DMS53 (cell line): ENCODE measurements at regions not wholly inside any gene's neighbourhood (a gene's known extent, or its start where the extent isn't known, plus 50 kb on each side); places are given as distances from the start of the nearest gene placed in this dataset.
"Not testable (repeated sequence)": the region's sequence is repeated elsewhere in the genome, so short reads cannot be mapped to it uniquely, and the experiment has no call there.

Source experiments
- DNase-seq: peaks from one replicate; lab custom pipeline; 2025; lab: John Stamatoyannopoulos, UW

DNA sequence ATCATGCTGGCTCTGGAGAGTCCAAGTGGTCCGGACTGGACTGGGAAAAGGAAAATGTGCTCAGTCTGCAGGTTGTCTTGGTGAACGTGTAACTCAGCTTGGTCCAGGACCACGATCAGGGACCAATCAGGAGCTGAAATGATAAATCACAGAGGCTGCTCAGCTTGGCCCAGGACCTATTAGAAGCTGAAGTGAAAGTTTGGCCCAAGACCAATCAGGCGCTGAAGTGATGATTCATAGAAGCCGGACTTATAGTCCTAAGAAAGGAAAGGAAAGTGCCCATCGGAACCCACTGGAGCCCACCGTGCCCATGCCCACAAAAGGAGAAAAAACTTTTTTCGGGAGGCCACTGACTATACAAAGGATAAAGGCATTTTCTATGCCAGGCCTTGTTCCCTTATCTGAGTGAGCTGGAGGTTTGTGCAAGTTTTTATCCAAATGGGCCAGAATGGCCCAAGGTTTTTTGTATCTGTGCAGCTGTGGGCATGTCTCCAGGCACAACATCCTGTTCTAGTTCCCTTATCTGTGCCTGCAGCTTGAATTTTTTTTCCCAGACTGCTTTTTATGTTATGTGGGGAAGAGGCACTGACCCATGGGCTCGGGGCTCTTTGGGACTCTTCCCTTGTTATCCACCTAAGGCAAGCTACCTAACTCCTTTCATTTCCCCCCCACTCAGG, 194.4 kb downstream of the FAM133A start:
- no peak for DNase-seq

DNA sequence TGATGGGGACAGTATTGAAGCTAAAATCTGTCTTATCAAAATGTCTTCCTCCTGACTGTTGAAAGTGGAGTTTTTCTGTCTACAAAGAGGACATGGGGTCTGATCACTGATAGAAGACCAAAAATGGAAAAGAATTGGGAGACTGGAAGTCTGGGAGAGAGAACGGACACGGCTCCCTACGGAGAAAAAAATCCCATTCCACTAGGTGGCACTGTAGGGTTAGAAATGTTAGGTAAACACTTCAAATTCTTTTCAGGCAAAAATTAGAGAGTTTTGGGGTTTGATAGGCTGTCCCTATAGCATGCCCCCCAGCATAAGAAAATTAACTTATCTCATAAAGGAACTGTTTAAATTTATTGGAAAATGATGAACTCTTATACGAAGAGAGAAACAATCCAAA, 200.5 kb downstream of the FAM133A start:
- peak; percentile 63 for DNase-seq

DNA sequence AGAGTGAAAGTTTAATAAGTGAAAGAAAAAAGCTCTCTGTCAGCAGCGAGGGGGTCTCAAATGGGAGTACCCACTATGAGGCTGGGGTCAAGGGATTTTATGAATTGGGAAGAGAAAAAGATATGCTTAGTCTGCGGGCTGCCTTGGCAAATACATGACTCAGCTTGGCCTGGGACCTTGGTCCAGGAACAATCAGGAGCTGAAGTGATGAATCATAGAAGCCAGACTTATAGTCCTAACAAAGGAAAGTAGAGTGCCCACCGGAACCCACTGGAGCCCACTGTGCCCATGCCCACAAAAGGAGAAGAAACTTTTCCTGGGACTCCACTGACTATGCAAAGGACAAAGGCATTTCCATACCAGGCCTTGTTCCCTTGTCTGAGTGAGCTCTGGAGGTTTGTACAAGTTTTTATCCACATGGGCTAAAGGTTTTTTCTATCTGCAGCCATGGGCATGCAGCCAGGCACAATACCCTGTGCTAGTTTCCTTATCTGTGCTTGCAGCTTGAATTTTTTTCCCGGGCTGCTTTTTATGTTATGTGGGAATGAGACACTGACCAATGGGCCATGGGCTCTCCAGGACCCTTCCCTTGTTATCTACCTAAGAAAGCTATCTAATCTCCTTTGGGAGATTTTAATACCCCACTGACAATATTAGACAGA, 201.7 kb downstream of the FAM133A start:
- DNase-seq: peak; percentile 30

DNA sequence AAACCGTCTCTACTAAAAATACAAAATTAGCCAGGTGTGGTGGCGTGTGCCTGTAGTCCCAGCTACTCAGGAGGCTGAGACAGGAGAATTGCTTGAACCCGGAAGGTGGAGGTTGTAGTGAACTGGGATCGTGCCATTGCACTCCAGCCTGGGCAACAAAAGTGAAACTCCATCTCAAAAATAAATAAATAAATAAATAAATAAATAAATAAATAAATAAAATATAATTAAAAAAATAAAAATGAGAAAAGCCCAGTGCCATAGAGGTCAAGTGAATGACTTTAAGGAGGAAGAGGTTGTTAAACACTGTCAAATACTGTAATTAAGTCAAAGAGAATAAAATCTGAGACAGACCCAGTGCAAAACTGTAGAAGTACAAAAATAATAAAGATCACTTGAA, 247.0 kb downstream of the FAM133A start:
- not testable (repeated sequence) for DNase-seq

DNA sequence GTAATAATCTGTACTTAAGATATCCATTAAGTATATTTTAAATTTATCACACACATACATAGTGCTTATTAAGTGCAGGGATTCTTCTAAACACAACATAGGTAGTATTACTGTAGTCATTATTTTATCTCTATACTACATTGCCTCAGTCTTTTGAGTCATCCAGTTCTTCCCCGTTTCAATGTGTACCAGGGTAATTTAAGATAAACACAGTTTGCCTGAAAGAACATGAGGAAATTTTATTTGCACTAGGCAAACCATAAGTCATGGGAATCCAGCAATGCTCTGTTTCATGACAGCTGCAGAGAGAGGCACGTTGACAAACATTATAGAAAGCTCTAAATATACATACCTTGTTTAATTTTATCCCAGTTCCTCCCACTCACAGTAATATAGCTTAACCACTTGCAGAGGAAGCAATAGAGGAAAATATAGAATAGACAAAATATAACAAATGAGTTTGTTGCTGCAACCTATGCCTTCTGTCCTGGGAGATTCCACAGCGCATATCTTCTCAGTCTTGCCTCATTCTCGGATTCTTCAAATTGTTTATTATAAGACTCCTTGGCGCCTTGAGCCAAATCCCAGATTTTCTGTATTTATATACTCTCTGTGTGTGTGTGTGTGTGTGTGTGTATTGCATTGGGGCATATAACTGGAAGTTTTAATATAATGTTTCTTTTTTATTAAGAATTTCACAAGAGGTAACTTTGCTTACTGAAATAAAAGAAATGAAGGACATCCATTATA, 258.6 kb downstream of the FAM133A start:
- peak; percentile 84 for DNase-seq

DNA sequence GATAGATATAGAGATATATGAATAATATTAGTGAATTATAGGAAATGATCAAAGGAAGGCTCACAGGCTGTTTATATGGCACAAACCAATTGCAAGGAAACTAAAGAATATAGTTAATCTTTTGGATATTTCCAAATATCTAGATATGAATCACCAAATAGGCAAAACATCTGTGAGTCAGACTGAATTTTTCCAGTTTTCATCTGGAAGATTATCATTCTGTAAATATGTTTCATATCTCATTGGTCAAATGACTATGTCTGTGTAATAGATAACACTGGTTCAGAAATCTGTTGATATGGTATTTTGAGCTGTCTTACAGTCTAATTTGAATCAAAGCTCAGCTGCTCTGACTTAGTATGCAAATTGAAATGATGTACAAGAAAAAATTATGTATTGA, 303.6 kb downstream of the FAM133A start:
- DNase-seq: no peak

DNA sequence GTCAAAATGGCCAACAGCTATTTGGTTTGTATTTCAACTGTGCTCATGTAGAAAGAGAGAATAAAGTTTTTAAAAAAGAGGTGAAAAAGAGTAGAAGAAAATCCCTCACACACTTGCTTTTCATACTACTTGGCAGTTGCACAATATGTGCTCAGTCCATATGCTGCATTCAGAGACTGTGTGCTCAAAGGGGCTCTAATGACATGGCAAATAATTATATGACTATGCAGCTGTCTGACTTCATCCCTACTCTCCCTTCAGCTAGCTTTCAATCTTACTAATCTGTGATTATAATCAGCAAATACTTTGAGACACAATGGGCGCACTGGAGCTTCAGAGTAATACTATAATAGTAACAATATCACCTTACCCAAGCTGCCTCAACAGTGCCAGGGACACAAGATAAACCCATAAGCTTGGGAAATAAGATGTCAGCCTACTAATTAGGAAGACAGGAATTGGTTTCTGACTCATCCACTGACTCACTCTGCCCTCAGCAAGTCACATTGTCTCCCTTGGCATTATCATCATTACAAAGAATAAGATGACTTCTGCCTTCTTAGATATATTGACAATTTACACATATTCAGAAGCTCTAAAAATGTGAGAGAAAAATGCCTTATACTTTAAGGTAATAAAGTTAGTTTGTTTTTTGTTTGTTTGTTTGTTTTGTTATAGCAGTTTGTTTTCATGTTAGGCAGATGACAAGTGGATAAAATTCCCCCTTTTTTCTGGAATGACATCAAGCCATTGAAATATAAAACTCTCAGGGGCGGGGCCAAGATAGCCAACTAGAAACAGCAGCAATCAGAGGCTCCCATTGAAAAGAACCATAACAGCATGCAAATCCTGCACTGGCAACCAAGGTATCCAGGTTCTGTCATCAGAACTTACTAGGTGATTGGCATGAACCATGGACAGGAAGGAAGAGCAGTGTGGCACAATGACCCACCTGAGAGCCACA, 311.6 kb downstream of the FAM133A start:
- peak; percentile 56 for DNase-seq
